ENCODE measurements at regions not wholly inside any gene's neighbourhood (a gene's known extent, or its start where the extent isn't known, plus 50 kb on each side); places are given as distances from the start of the nearest gene placed in this dataset.

- DNase-seq: no peak
Observed at GRCh38 chr17:65477600-65477999, 83.8 kb downstream of the AXIN2 start.

GRCh38 chr17:65474660-65475059, 86.8 kb downstream of the AXIN2 start:
- DNase-seq: no peak

- no peak for DNase-seq
Observed at GRCh38 chr17:65473985-65474384, 87.5 kb downstream of the AXIN2 start.

DNA sequence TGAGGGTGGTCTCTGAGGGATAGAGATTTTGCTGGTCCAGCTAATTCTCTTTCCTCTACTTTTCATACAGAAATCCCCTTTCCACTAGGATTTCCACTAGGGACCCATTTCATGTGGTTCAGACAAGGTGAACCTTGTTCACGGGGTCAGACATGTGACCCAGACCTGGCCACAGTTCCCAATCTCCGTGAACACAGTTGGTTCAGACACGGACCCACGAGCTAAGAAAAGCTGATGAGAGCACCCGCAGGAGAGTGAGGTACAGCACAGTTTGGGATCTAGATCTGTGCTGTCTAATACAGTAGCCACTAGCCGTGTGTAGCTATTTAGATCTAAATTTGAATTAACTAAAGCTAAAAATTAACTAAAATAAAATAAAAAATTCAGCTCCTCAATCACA, 88.1 kb downstream of the AXIN2 start:
- DNase-seq: no peak

GRCh38 chr17:65472666-65473309, 88.7 kb downstream of the AXIN2 start:
- no peak for DNase-seq

DNA sequence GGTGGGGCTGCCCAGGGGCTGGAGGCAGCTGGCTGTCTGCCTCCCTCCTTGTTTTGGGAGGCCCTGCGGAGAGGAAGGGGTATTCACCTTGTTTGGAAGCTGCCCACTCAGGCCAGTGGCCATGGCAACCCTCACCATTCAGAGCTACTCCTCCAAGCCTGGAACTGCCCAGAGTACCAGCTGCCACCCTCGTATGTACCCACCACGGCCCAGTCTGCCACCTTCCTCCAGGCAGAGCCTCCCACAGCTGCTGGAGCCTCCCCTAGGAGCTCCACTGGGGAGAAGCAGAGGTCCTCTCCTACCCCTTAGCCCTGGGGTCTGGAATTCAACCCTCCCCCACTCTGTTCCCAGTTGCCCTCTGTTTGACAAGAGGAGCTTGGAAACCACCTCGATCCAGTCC, 90.7 kb downstream of the AXIN2 start:
- DNase-seq: no peak

GRCh38 chr17:65468321-65468720, 93.1 kb downstream of the AXIN2 start:
- DNase-seq: no peak

GRCh38 chr17:65467156-65467555, 94.3 kb downstream of the AXIN2 start:
- no peak for DNase-seq

GRCh38 chr17:65466547-65466946, 94.9 kb downstream of the AXIN2 start:
- DNase-seq: no peak

- no peak for DNase-seq
Observed at GRCh38 chr17:65463242-65463641, 98.2 kb downstream of the AXIN2 start.

DNA sequence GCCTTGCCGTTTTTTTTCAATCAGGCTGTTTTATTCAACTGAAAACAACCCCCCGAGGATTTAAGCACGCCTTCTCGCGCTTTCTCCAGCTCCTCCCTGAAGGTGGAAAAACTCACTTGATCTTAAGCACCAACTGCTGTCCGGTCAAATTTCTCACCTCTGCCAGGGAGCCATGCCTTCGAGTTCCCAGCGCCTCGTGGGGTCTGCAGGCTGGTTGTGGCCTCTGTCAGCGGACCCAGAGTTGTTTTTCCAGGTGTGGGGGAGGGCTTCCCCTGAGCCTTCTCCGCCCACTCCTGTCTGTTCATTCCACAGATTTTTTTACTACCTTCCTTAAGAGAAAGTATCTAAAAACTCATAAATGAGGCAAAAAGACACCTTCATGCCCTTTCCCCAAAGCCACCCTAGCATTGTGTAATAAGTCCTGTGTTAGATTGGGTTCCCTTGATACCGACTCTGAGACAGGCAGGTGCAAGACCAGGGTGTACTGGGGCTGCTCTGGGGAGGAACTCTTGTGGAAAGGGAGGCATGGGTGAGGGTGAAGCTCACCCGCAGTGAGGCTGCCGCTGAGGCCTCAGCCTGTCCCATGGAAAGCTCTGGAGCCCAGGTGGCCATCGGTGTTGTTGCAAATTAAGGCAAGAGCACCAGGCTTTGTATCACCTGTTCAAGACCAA, 101.6 kb downstream of the AXIN2 start:
- no peak for DNase-seq

GRCh38 chr17:65457635-65458257, 103.7 kb downstream of the AXIN2 start:
- DNase-seq: no peak

DNA sequence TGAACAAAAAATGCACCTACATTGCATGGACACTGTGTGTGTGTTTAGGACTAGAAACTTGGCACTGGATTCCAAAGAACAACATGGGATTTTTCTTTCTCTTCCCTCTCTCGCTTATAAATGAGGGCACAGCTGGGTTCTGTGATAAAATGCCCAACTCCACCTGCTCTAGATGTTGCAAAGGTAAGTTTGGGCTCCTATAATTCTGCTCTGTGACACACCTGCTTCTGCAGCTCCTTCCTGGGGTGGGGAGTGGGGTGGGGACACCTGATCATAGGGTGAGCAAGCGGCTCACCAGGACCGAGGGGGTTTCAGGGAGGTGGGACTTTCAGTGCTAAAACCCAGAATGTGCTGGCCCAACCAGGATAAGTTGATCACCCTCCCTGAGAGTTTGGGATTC, 104.3 kb downstream of the AXIN2 start:
- DNase-seq: no peak

DNA sequence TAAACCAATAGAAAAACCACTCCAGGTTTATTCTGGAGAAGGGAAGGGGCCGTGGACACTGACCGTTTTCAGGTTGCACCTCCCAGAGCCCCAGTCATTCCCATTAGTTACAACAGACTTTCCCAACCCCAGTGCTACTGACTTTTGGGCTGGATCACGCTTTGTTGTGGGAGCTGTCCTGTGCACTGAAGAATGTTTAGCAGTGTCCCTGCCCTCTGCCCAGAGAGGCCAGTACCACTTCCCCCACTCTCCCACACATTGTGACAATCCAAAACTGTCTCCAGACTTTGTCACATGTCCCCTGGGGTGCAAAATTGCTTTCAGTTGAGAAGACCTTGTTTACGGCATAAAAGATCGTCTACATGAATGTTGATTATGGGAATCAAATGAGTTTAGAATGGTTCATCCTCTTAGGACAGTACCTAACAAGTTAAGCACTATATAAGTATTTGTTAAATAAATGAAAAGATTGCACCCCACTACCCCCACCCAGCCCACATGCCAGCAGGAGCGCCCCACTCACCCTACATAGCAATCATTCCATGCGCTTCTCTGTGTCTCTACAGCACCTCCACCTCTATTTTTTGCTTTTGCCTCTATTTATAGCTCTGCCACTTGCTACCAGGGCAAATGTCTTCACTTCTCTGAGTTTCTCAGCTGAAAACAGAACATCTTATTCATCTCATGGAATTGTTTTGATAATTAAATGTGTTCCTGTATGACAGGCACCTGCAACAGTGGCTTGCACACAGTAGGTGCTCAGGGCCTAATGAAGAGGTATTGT, 104.9 kb downstream of the AXIN2 start:
- no peak for DNase-seq

GRCh38 chr17:65455972-65456343, 105.5 kb downstream of the AXIN2 start:
- no peak for DNase-seq

DNA sequence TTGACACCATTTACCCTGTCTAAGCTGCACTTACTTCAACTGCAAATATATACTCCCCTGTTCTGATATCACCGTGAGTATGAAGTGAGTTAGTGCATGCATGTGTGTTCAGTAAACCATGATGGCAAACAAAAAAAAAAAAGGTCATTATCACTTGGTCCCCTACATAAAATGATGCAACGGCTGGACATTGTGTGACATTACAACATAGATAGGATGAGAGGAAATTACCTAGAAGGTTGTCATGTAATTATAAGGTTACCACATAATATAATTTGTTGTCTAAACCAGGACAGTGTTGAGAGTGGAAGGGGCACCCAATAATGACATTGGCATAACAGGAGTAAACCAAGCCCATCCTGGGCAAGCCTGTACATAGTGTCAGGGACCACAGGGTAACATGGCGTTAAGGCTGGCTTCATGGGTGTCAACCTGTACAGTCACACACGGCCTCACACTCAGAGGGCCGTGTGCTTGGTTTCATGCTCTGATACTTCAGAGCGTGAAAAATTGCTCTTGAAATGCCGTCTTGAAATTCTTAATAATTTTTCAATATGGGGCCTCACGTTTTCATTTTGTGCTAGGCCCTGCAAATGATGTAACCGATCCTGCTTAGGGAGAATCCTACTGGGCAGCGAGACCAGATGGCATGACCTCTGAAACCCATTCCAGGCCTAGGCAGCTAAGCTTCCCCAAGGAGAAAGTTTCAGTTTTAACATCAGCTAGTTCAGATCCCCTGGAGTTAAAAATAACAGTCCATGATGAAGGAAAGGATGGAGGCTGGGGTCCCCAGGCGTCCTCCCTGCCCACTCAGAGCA, 106.1 kb downstream of the AXIN2 start:
- DNase-seq: no peak

DNA sequence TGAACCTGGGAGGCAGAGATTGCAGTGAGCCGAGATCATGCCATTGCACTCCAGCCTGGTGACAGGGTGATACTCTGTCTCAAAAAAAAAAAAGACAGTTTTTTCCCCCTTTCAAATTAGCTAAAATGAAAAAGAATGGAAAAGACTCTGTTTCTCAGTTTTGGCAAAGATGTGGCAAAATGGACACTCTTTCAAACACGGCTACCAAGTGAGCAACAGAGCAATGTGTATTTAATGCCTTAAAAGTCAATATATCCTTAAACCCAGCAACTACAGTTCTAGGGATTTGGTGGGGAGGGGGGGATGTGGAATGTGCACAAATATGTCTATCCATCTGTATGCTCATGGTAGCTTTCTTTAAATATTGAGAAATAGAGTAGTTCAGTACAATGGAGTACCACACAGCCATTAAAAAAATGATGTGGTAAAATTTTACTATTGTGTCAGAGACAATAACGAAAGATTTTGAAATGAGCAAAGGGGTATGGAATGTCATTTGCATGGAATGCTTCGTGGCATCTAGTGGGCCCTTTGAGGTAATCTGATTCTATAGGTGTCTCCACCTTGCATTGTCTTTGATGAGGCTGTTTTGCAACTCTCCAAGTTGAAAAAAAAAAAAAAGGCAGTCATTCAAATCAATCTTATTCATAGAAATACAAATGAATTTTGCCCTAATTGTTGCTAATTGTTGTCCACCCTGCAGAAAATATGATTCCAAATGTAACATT, 108.1 kb downstream of the AXIN2 start:
- no peak for DNase-seq

GRCh38 chr17:65449495-65449894, 112.0 kb downstream of the AXIN2 start:
- no peak for DNase-seq

DNA sequence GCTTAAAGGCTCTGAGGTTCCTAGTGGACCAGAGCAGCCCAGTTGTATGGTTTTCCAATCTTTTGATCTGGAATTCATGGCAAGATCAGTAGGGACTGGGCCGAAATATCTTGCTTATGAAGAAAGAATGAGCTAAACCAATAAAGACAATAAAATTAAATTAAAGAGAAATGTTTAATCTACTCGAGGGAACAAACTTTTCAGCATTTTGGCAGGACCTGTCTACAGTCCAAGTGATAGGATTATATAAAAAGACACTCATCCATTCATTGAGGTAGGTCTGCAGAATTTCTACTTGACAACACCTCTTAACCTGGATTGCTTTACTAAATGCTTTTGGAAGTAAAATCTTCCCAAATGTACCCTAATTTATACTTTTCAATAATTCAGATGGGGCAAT, 113.6 kb downstream of the AXIN2 start:
- DNase-seq: no peak

- DNase-seq: no peak
Observed at GRCh38 chr17:65446838-65447526, 114.5 kb downstream of the AXIN2 start.

DNA sequence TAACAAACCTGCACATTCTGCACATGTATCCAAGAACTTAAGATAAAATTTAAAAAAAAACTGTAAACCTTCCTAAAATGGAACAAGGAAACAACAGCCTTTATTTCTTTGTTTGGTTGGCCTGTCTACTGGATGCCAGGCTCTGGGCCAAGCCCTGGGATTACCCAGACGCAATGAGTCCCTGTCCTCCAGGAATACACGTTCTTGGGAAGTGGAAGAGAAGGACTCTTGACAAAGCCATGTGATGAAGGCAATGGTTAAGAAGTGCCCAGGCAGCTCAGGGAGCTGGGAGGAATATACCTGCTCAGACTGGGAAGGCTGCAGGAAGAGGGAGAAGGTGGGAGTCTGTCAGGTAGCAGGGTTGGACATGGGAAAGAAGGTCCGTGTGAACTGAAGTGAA, 115.4 kb downstream of the AXIN2 start:
- no peak for DNase-seq
